ENCODE measurements at regions not wholly inside any gene's neighbourhood (a gene's known extent, or its start where the extent isn't known, plus 50 kb on each side); places are given as distances from the start of the nearest gene placed in this dataset.

- in situ Hi-C loops (cut with MboI; ENCODE audit: low pct_unique_long_range_greater_than_20kb, low sequenced_read_pairs, unreplicated experiment) = no loop called here
- TF ChIP-seq, protein P1, sequence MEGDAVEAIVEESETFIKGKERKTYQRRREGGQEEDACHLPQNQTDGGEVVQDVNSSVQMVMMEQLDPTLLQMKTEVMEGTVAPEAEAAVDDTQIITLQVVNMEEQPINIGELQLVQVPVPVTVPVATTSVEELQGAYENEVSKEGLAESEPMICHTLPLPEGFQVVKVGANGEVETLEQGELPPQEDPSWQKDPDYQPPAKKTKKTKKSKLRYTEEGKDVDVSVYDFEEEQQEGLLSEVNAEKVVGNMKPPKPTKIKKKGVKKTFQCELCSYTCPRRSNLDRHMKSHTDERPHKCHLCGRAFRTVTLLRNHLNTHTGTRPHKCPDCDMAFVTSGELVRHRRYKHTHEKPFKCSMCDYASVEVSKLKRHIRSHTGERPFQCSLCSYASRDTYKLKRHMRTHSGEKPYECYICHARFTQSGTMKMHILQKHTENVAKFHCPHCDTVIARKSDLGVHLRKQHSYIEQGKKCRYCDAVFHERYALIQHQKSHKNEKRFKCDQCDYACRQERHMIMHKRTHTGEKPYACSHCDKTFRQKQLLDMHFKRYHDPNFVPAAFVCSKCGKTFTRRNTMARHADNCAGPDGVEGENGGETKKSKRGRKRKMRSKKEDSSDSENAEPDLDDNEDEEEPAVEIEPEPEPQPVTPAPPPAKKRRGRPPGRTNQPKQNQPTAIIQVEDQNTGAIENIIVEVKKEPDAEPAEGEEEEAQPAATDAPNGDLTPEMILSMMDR (IDR thresholded peaks at IDR 0.05; ENCODE audit: extremely low read depth, insufficient read depth, missing control alignments) = no peak
- no peak for DNase-seq (ENCODE audit: low spot score)
Observed at GRCh38 chr3:28906561-28907310, 374.1 kb upstream of the RBMS3 start.

GRCh38 chr3:28907616-28908015, 373.3 kb upstream of the RBMS3 start:
- DNase-seq (ENCODE audit: low spot score) = no peak
- in situ Hi-C loops (cut with MboI; ENCODE audit: low pct_unique_long_range_greater_than_20kb, low sequenced_read_pairs, unreplicated experiment) = no loop called here
- TF ChIP-seq, protein P1 (IDR thresholded peaks at IDR 0.05; ENCODE audit: extremely low read depth, insufficient read depth, missing control alignments) = no peak

- DNase-seq (ENCODE audit: low spot score) = no peak
- in situ Hi-C loops (cut with MboI; ENCODE audit: low pct_unique_long_range_greater_than_20kb, low sequenced_read_pairs, unreplicated experiment) = no loop called here
- TF ChIP-seq, protein P1 (IDR thresholded peaks at IDR 0.05; ENCODE audit: extremely low read depth, insufficient read depth, missing control alignments) = no peak
Observed at GRCh38 chr3:28912120-28912885, 368.6 kb upstream of the RBMS3 start.

DNA sequence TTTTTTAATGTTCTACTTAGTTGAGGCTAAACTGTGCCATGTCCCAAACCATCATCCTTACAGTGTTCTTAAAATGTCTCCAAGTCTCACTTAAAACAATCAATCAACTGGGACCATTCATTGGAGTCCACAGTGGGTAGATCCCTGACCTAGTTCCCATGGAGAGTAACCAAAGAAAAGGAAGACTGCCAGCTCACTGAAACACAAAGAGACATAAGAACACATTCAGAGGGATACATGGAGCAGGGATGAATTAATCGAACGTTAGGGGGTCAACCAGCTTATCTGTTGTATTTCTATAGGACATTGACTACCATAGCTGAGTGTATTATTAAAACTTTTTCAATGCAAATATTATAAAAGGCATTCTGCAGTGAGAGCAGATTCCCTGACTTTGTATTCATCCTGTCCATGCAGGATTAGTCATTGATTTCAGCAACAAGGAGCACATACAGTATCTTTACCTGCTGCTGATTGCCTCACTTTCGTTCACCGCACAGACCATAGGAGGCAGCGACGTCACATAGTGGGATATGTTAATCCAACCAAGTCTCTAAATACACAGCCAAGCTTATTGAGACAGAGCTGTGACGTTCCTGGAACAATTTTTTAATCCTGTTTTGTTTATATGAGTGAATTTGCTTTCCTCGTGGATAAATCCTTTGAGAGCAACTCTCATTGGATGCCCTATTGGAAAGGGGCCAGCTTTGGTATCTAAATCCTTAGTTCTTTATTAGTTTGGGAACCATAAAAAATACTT, 364.9 kb upstream of the RBMS3 start:
- TF ChIP-seq, protein P1 (IDR thresholded peaks at IDR 0.05; ENCODE audit: extremely low read depth, insufficient read depth, missing control alignments) = peak; percentile 37
- in situ Hi-C loops (cut with MboI; ENCODE audit: low pct_unique_long_range_greater_than_20kb, low sequenced_read_pairs, unreplicated experiment) = no loop called here
- no peak for DNase-seq (ENCODE audit: low spot score)

- in situ Hi-C loops (cut with MboI; ENCODE audit: low pct_unique_long_range_greater_than_20kb, low sequenced_read_pairs, unreplicated experiment) = no loop called here
- peak; percentile 40 for DNase-seq (ENCODE audit: low spot score)
- TF ChIP-seq, protein P1 (IDR thresholded peaks at IDR 0.05; ENCODE audit: extremely low read depth, insufficient read depth, missing control alignments) = peak; percentile 57
Observed at GRCh38 chr3:28916713-28917499, 364.0 kb upstream of the RBMS3 start.

Data from GM13977 (cell line).